GM12875 (cell line): ENCODE measurements at regions not wholly inside any gene's neighbourhood (a gene's known extent, or its start where the extent isn't known, plus 50 kb on each side); places are given as distances from the start of the nearest gene placed in this dataset.

Experiments
- H3K4me3 ChIP-seq: one replicate; pipeline ENCODE4 v1.5.1; 2011; ENCODE audit warnings: low read depth, low read length, control low read depth
- CTCF ChIP-seq: IDR thresholded peaks from 2 replicates; pipeline ENCODE4 v1.5.1; 2011; ENCODE audit warnings: low read depth, mild to moderate bottlenecking, control low read depth, inconsistent platforms, low read length, moderate library complexity, borderline replicate concordance; ENCODE audit not compliant: insufficient read depth

GRCh38 chr2:144679942-144680341 lies 160.0 kb upstream of the ZEB2 start:
- no peak overlapping the region for H3K4me3 ChIP-seq
- TF ChIP-seq CTCF = no peak

GRCh38 chr2:144678736-144679135 lies 158.8 kb upstream of the ZEB2 start:
- H3K4me3 ChIP-seq = no peak overlapping the region
- TF ChIP-seq CTCF = no peak

GRCh38 chr2:144675731-144676130 lies 155.8 kb upstream of the ZEB2 start:
- TF ChIP-seq CTCF = no peak
- no peak overlapping the region for H3K4me3 ChIP-seq

- no peak overlapping the region for H3K4me3 ChIP-seq
- TF ChIP-seq CTCF = no peak
These were observed 155.4 kb upstream of the ZEB2 start for GRCh38 chr2:144675331-144675730.

- TF ChIP-seq CTCF = no peak
- no peak overlapping the region for H3K4me3 ChIP-seq
These were observed 154.2 kb upstream of the ZEB2 start for GRCh38 chr2:144674071-144674470.

GRCh38 chr2:144673456-144673855 lies 153.5 kb upstream of the ZEB2 start:
- H3K4me3 ChIP-seq = no peak overlapping the region
- no peak for TF ChIP-seq CTCF

GRCh38 chr2:144671695-144672455 lies 152.0 kb upstream of the ZEB2 start:
- H3K4me3 ChIP-seq = no peak overlapping the region
- no peak for TF ChIP-seq CTCF
